Psoas muscle (tissue), 7 donors: ENCODE measurements at regions not wholly inside any gene's neighbourhood (a gene's known extent, or its start where the extent isn't known, plus 50 kb on each side); places are given as distances from the start of the nearest gene placed in this dataset.

Experiments used
- ATAC-seq, 4 donors: fragments of 200-7000 bp; cut with Tn5 transposase; one replicate each; pipeline ENCODE4 v1.9.1; 2020; ENCODE audit warnings: moderate library complexity in 3 of 4, mild to moderate bottlenecking in 2 of 4
- DNase-seq, 2 donors: peaks; one replicate each; pipeline ENCODE4 v3.0.0-alpha.2; 2020
- H3K27ac ChIP-seq: fragments of 200-600 bp; one replicate; pipeline ENCODE4 v1.8.0; 2022
- H3K27me3 ChIP-seq, 3 donors: fragments of 200-600 bp in 1 of 3; one replicate each; pipeline versions ENCODE4 v1.6.1 to v1.8.0; 2013 to 2022; ENCODE audit warnings: low read length in 2 of 3, mild to moderate bottlenecking in 2 of 3, moderate library complexity in 1 of 3; ENCODE audit not compliant: insufficient read depth in 3 of 3
- H3K36me3 ChIP-seq, 2 donors: fragments of 200-600 bp in 1 of 2; one replicate each; pipeline versions ENCODE4 v1.6.1 to v1.8.0; 2013 to 2022; ENCODE audit warnings: low read depth in 1 of 2, mild to moderate bottlenecking in 1 of 2, moderate library complexity in 1 of 2; ENCODE audit not compliant: insufficient read depth in 1 of 2
- H3K4me1 ChIP-seq: fragments of 200-600 bp; one replicate; pipeline ENCODE4 v1.8.0; 2022
- H3K4me3 ChIP-seq: fragments of 200-600 bp; one replicate; pipeline ENCODE4 v1.8.0; 2022; ENCODE audit warnings: mild to moderate bottlenecking
- H3K9me3 ChIP-seq: fragments of 200-600 bp; one replicate; pipeline ENCODE4 v1.8.0; 2022
- WGBS, 3 donors: extraction: QIAGEN DNeasy Blood & Tissue Kit; methylation state at CpG; one replicate each; pipeline versions ENCODE4 v1.1.6 to v1.1.7; 2013; 5-methylcytosine and 5-hydroxymethylcytosine counted together
- intact Hi-C, 2 donors: fragments of 100-400 bp; cut with DNase I; formaldehyde crosslinking; loops; one replicate each; pipeline versions ENCODE4 v1.11.0 to v1.14.2; 2022
- TF ChIP-seq, protein P1 (sequence below): fragments of 200-600 bp; IDR thresholded peaks from one replicate; pipeline ENCODE4 v1.8.0; 2022; ENCODE audit warnings: antibody characterized with exemption
- donor health status: healthy with polysubstance abuse.
- donor health status: DM: no; HTN: no; CAD: no; lungs with moderate emphysema.
- donor health status: Bipolar disorder and iron deficiency.
- donor health status: healthy.
- donor health status: DM: yes; HTN: yes; CAD: no.
- donor health status: DM: no; HTN: no; CAD: no.
- donor health status: DM: yes; HTN: yes; CAD: no.

DNA sequence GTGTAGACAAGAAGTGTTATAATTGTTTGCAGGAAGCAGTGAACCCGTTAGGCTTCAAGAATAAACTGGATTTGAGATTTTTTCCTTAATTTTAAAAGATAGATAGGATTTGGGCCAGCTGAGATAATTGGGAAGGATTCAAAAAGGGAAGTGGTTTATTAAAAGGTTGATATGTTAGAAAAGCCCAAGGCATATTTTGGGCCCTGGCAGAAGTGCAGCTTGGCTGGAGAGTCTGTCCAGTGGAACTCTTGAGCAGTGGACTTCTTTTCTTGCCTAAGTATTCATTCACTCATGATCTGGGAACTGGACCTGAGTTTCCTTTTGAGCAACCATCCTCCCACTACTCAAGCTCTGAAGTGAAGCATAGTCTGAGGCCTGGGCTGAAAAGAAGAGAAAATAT, 433.4 kb downstream of the ZSWIM6 start:
- Histone ChIP-seq H3K9me3 (no peaks in the 10 kb centered on the region), H3K27me3 (no peaks in the 10 kb centered on the region), H3K4me1 (no peaks in the 10 kb centered on the region), H3K4me3 (no peak overlapping the region), H3K27ac (no peak overlapping the region), H3K36me3 (no peaks in the 10 kb centered on the region)
- intact Hi-C loops, result no loop called here
- no peak for ATAC-seq
- TF ChIP-seq, protein P1, sequence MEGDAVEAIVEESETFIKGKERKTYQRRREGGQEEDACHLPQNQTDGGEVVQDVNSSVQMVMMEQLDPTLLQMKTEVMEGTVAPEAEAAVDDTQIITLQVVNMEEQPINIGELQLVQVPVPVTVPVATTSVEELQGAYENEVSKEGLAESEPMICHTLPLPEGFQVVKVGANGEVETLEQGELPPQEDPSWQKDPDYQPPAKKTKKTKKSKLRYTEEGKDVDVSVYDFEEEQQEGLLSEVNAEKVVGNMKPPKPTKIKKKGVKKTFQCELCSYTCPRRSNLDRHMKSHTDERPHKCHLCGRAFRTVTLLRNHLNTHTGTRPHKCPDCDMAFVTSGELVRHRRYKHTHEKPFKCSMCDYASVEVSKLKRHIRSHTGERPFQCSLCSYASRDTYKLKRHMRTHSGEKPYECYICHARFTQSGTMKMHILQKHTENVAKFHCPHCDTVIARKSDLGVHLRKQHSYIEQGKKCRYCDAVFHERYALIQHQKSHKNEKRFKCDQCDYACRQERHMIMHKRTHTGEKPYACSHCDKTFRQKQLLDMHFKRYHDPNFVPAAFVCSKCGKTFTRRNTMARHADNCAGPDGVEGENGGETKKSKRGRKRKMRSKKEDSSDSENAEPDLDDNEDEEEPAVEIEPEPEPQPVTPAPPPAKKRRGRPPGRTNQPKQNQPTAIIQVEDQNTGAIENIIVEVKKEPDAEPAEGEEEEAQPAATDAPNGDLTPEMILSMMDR, result no peak
- WGBS, 3 donors, result 65 to 74% (median 70%) methylated on average over 1 of the region's 1 CpG
- DNase-seq, result no peak

DNA sequence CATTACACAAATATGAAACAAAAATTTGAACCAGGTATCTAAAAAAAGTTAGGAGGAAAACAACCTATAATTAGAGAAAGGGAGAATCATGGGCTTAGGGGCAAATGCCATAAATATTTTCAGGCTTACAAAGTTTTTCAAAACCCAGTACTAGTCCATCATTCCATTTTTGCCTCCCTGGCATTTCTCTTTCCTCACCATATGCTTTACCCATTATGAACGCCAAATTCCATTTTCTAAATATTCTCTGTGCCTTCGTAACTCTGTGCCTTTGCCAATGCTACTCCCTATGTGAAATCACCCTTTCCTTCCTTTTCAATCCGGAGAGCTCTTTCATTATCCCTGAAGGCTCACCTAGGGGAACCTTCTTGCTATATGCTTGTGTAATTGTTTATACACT, 434.1 kb downstream of the ZSWIM6 start:
- Histone ChIP-seq H3K4me3 (no peak overlapping the region), H3K4me1 (no peaks in the 10 kb centered on the region), H3K9me3 (no peaks in the 10 kb centered on the region), H3K36me3 (no peaks in the 10 kb centered on the region), H3K27ac (no peak overlapping the region), H3K27me3 (no peaks in the 10 kb centered on the region)
- DNase-seq, result no peak
- WGBS, 3 donors, result 49 to 55% (median 52%) methylated on average over 3 of the region's 3 CpGs
- intact Hi-C loops, result no loop called here
- TF ChIP-seq, protein P1, result no peak
- no peak for ATAC-seq

DNA sequence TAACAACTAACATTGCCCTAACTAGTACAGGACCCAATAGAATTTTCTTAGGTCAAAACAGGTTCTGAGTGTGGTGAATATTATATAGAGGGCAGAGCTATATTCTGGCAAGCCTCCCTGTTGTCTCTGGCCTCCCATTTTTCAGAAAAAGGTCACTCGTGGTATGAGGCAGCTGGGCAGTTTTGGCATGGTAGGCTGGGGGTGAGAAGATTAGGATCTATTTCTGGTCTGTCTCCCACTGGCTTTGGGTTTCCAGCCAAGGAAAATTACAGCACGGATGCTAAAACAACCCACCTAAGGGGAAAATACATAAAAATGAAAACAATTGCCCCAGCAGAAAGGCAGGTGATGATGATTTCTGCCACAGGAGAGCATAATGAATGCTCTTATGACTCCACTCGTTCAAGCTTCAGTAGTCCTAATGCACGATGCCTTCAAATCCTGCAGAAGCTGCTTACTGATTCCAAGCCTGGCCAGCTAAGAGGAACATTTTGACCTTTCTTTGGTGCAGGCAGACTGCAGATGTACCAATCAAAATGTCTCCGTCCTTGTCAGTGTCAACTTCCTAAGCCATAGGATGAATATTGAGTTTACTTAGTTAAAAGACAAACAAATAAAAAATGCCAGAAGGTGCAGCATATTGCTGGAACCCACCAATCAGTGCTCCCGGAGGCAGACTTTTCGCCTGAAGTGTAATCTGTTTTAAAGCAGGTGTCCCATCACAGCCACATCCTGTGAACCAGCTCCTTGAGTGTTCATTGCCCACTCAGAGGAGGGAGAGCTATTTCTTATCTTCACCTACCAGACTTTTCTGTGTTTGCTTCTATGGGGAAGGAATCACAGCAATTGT, 435.4 kb downstream of the ZSWIM6 start:
- ATAC-seq (no peak), DNase-seq (no peak)
- no peaks in the 10 kb centered on the region for H3K27me3 ChIP-seq
- no peaks in the 10 kb centered on the region for H3K36me3 ChIP-seq
- 46 to 52% (median 51%) methylated on average over 7 of the region's 7 CpGs for WGBS, 3 donors
- H3K27ac ChIP-seq, result no peak overlapping the region
- intact Hi-C loops, result no loop called here
- no peaks in the 10 kb centered on the region for H3K9me3 ChIP-seq
- TF ChIP-seq, protein P1, result no peak
- no peaks in the 10 kb centered on the region for H3K4me1 ChIP-seq
- no peak overlapping the region for H3K4me3 ChIP-seq

DNA sequence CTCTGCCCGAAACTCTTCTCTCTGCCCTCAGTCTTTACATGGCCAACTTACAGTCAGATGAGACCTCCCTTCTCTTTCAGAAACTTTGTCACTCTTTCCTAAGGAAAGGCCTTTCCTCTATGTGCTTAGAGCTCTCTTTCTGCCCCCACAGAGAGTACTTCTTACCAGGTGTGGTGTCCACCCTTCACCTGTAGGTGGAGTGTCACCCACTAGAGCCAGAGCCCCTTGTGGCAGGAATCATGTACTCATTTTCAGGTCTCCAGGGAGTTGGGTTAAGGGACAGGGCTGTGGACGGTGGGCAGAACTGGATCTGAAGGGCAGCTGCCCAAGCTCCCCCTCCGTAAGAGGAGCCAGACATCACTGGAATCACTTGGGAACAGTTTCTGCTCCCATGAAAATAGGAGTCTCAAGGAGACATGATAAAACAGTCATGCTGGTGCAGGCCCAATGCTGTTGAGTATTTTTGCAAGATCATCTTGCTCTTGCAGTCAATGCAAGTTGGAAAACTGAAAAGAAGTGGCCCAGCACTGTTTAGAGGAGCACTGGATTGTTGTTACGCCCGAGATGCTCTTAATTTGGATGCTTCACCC, 436.7 kb downstream of the ZSWIM6 start:
- Histone ChIP-seq H3K36me3 (no peaks in the 10 kb centered on the region), H3K4me1 (no peaks in the 10 kb centered on the region), H3K4me3 (no peak overlapping the region), H3K27ac (no peak overlapping the region), H3K9me3 (no peaks in the 10 kb centered on the region), H3K27me3 (no peaks in the 10 kb centered on the region)
- intact Hi-C loops, result no loop called here
- TF ChIP-seq, protein P1, result peak; percentile 19
- WGBS, 3 donors, result 75 to 81% (median 80%) methylated on average over 5 of the region's 5 CpGs
- DNase-seq, result no peak
- no peak for ATAC-seq
